ENCODE measurements at regions not wholly inside any gene's neighbourhood (a gene's known extent, or its start where the extent isn't known, plus 50 kb on each side); places are given as distances from the start of the nearest gene placed in this dataset.

DNA sequence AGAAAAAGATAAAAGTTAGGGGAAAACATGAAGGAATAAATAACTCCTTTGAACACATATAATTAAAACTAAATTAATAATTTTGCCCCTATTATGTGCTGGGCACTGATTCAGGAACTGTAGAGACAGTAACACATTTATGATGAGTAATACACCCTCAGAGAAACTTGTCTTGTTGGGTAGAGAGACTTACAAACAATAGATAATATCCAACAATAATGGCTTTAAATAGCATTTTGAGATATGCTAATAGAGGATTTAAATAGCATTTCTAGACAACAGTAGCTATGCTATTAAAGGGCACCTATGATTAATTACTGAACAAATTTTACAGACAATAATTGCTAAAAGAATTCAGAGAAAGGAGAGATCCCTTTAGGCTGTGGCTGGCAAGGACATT lies 455.5 kb downstream of the NUF2 start:
- H3K4me3 ChIP-seq (ENCODE audit: low read depth in 2 of 2, low read length in 1 of 2) = no peak overlapping the region
- H3K4me2 ChIP-seq = no peak overlapping the region
- no peaks in the 10 kb centered on the region for H3F3A ChIP-seq (replicated peaks; ENCODE audit: insufficient read depth)
- H3K27me3 ChIP-seq (ENCODE audit: insufficient read depth) = no peaks in the 10 kb centered on the region
- peaks cover 15% of the 10 kb centered on the region for H3K9me3 ChIP-seq
- ChIA-PET POLR2A (no interaction called here), CTCF (no interaction called here)
- no peaks in the 10 kb centered on the region for H3K4me1 ChIP-seq (ENCODE audit: control insufficient read depth in 1 of 2, insufficient read depth in 2 of 2, low read depth in 1 of 2, low read length in 1 of 2)
- no peak overlapping the region for H2AFZ ChIP-seq (ENCODE audit: low read depth)
- H3K79me2 ChIP-seq (ENCODE audit: insufficient read depth) = no peaks in the 10 kb centered on the region
- no peak overlapping the region for H3K27ac ChIP-seq (ENCODE audit: low read depth in 2 of 2, low read length in 1 of 2)
- TF ChIP-seq CHD2 (IDR thresholded peaks at IDR 0.05; ENCODE audit: low read length, partially characterized antibody) = no peak
- TF ChIP-seq GATA2 (CRISPR knock-in tag; IDR thresholded peaks at IDR 0.05) = no peak
- TF ChIP-seq NFIC (IDR thresholded peaks at IDR 0.05; ENCODE audit: borderline replicate concordance) = no peak
- TF ChIP-seq TAF1 (IDR thresholded peaks at IDR 0.05; ENCODE audit: borderline replicate concordance, low read depth, low read length) = no peak
- TF ChIP-seq NRF1 (IDR thresholded peaks at IDR 0.05; ENCODE audit: low read depth, low read length) = no peak
- no peak for TF ChIP-seq USF2 (IDR thresholded peaks at IDR 0.05; ENCODE audit: borderline replicate concordance, low read depth, low read length)
- TF ChIP-seq CTCF (IDR thresholded peaks at IDR 0.05) = no peak
- TF ChIP-seq, protein P1, sequence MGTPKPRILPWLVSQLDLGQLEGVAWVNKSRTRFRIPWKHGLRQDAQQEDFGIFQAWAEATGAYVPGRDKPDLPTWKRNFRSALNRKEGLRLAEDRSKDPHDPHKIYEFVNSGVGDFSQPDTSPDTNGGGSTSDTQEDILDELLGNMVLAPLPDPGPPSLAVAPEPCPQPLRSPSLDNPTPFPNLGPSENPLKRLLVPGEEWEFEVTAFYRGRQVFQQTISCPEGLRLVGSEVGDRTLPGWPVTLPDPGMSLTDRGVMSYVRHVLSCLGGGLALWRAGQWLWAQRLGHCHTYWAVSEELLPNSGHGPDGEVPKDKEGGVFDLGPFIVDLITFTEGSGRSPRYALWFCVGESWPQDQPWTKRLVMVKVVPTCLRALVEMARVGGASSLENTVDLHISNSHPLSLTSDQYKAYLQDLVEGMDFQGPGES (IDR thresholded peaks at IDR 0.05; ENCODE audit: low read depth, low read length) = no peak
- TF ChIP-seq REST (IDR thresholded peaks at IDR 0.05; ENCODE audit: low read depth, low read length) = no peak
- TF ChIP-seq JUND (IDR thresholded peaks at IDR 0.05) = no peak
- TF ChIP-seq ZBTB33 (IDR thresholded peaks at IDR 0.05; ENCODE audit: borderline replicate concordance, low read depth) = no peak
- TF ChIP-seq RXRA (IDR thresholded peaks at IDR 0.05; ENCODE audit: borderline replicate concordance, low read depth) = no peak
- TF ChIP-seq ELF1 (IDR thresholded peaks at IDR 0.05) = no peak
- TF ChIP-seq SMC3 (IDR thresholded peaks at IDR 0.05; ENCODE audit: low read depth, low read length) = no peak
- no peak for TF ChIP-seq RFX5 (IDR thresholded peaks at IDR 0.05; ENCODE audit: low read length)
- TF ChIP-seq TCF12 (IDR thresholded peaks at IDR 0.05) = no peak
- no peak for TF ChIP-seq FOXM1 (IDR thresholded peaks at IDR 0.05; ENCODE audit: low read depth)
- H3K9me2 ChIP-seq = no peaks in the 10 kb centered on the region
- H3K36me3 ChIP-seq (replicated peaks in 1 of 2; ENCODE audit: control insufficient read depth in 1 of 2, insufficient read depth in 2 of 2, low read length in 1 of 2) = no peaks in the 10 kb centered on the region
- DNase-seq = no peak
- H4K20me1 ChIP-seq (ENCODE audit: insufficient read depth) = no peaks in the 10 kb centered on the region
- H3K9ac ChIP-seq = no peak overlapping the region

All from SK-N-SH (cell line).